Sigmoid colon (tissue), 6 donors: ENCODE measurements at regions not wholly inside any gene's neighbourhood (a gene's known extent, or its start where the extent isn't known, plus 50 kb on each side); places are given as distances from the start of the nearest gene placed in this dataset.
"Not testable (repeated sequence)": the region's sequence is repeated elsewhere in the genome, so short reads cannot be mapped to it uniquely, and the experiment has no call there.

Experiments used
- DNase-seq: peaks from one replicate; pipeline ENCODE4 v3.0.0-alpha.2; 2019
- H3K27ac ChIP-seq, 4 donors: fragments of 200-600 bp; sonication (generic); one replicate each; pipeline ENCODE4 v1.5.1; 2016 to 2019; ENCODE audit warnings: mild to moderate bottlenecking in 1 of 4
- H3K27me3 ChIP-seq, 3 donors: fragments of 200-600 bp; sonication (generic); one replicate each; pipeline ENCODE4 v1.5.1; 2019; ENCODE audit warnings: mild to moderate bottlenecking in 1 of 3
- H3K36me3 ChIP-seq, 4 donors: fragments of 200-600 bp; sonication (generic); one replicate each; pipeline ENCODE4 v1.5.1; 2016 to 2019
- H3K4me1 ChIP-seq, 4 donors: fragments of 200-600 bp; sonication (generic); one replicate each; pipeline ENCODE4 v1.5.1; 2017 to 2019
- H3K4me3 ChIP-seq, 4 donors: fragments of 200-600 bp; sonication (generic); one replicate each; pipeline ENCODE4 v1.5.1; 2017 to 2019; ENCODE audit warnings: mild to moderate bottlenecking in 2 of 4, moderate library complexity in 1 of 4
- H3K9me3 ChIP-seq, 4 donors: fragments of 200-600 bp in 3 of 4; sonication (generic) in 3 of 4; one replicate each; pipeline versions ENCODE4 v1.5.1 to v1.6.1; 2013 to 2019
- EP300 ChIP-seq, 4 donors: sonication (generic); formaldehyde crosslinking; IDR thresholded peaks; one replicate each; pipeline ENCODE4 v1.6.1; 2017; ENCODE audit warnings: antibody characterized with exemption in 4 of 4
- POLR2A ChIP-seq, 2 donors: fragments of 450-650 bp; IDR thresholded peaks; one replicate each; pipeline ENCODE4 v1.6.1; 2016; ENCODE audit warnings: antibody characterized with exemption in 2 of 2, mild to moderate bottlenecking in 2 of 2, moderate library complexity in 2 of 2
- POLR2AphosphoS5 ChIP-seq, 4 donors: sonication (generic); formaldehyde crosslinking; IDR thresholded peaks; one replicate each; pipeline ENCODE4 v1.6.1; 2017; ENCODE audit warnings: antibody characterized with exemption in 4 of 4
- whole genome bisulfite sequencing, 2 donors: extraction: QIAGEN DNeasy Blood & Tissue Kit; methylation state at CpG; one replicate each; pipeline ENCODE4 v1.1.7; 2013; 5-methylcytosine and 5-hydroxymethylcytosine counted together
- intact Hi-C: fragments of 100-400 bp; cut with DNase I; formaldehyde crosslinking; loops from one replicate; pipeline ENCODE4 v1.15.1; 2023
- TF ChIP-seq, protein P1 (sequence below), 4 experiments: fragments of 450-650 bp in 3 of 4; fragments of 200-600 bp in 1 of 4; IDR thresholded peaks; one replicate each; pipeline ENCODE4 v1.5.1; 2016 to 2019; ENCODE audit warnings: antibody characterized with exemption in 4 of 4, mild to moderate bottlenecking in 3 of 4, moderate library complexity in 2 of 4
- donor health status: healthy with polysubstance abuse.
- donor health status: healthy.

DNA sequence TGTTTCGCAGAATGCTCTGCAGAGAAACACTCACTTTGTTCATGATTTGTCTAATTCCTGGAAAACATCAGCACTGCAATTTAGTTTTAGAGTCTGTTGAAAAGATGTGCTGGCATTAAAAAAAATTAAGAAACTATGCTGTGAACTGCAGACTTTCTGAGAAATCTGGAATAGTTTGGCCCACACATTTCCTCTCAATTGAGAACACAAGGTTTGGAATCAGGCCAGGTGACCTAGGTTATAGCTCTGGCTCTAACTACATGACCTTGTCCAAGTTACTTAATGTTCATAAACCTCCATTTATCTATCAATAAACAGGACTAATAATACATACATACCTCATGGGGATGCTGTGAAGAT is 61.4 kb upstream of the ENPEP start:
- Histone ChIP-seq H3K27ac (no peak overlapping the region), H3K4me3 (no peak overlapping the region), H3K9me3 (no peaks in the 10 kb centered on the region), H3K27me3 (no peaks in the 10 kb centered on the region), H3K4me1 (peaks cover 0 to 14% (median 2%) of the 10 kb centered on the region in 4 donors), H3K36me3 (no peaks in the 10 kb centered on the region)
- WGBS, 2 donors: 48 to 98% methylated on average over 1 of the region's 1 CpG
- no peak for DNase-seq
- intact Hi-C loops: no loop called here
- TF ChIP-seq EP300 (IDR thresholded peaks at IDR 0.05): no peak

DNA sequence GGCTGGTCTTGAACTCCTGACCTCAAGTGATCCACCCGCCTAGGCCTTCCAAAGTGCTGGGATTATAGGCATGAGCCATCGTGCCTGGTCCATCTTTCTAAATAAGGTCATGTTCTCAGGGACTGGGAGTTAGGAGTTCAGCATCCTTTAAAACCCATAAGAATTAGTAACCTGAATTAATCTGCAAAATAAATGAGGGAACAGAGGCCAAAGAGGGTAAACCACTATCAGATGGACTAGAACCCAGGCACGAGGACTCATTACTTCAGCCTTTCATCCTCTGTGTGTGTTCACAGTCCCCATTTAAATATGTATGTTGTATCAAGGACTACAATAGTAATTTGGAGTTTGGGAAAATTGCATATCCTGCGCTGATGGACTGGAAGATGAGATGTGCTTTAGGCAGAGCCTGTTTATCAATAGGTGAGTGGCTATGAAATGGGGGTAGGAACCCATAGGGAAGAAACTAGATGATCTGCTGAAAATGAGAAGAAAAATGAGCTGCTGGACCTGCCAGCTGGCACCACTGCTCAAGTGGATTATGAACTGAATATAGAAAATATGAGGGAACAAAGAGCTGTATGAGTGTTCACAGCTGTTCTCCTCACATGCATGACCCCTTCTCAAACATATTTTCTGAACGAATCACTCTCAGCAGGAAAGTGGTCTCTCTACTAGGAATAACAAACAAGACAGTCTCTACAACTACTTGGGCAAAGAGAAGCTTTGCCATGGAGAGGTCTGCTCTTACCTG is 62.0 kb upstream of the ENPEP start:
- H3K9me3 ChIP-seq, H3K36me3 ChIP-seq, DNase-seq, H3K27me3 ChIP-seq, H3K4me3 ChIP-seq, H3K27ac ChIP-seq, intact Hi-C loops: not testable (repeated sequence)
- peaks cover 0 to 14% (median 2%) of the 10 kb centered on the region in 4 donors for H3K4me1 ChIP-seq
- 74 to 90% methylated on average over 5 of the region's 5 CpGs for whole genome bisulfite sequencing, 2 donors

DNA sequence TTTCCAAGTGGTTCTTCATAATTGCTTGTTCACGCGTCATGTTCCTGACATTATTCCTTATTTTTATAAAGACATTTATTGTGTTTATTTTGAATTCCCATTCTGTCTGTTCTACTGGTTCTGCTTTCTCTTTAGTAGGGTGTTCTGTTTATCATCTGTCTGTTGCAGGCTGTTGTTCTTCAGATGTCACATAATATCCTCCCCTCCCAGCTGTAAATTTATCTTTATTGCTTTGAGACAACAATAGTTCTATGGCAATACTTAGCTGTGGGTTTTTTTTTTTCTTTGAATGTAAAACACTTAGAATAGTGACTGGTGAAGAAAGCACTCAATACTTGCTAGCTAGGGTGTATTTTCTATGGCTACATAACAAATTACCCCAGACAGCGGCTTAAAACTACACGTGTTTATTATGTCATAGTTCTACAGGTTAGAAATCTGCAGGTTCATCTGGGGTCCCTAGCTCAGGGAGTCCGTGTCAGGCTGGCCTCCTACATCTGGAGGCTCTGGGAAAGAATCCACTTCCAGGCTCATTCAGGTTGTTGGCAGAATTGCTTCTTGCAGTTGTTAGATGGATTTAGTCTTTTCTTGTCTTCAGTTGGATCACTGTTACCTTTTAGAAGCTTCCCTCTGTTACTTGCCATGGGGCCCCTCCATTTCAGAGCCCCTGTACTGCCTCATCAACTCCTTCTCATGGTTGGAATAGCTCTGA is 63.4 kb upstream of the ENPEP start:
- H3K9me3 ChIP-seq: no peaks in the 10 kb centered on the region
- intact Hi-C loops: no loop called here
- DNase-seq: no peak

DNA sequence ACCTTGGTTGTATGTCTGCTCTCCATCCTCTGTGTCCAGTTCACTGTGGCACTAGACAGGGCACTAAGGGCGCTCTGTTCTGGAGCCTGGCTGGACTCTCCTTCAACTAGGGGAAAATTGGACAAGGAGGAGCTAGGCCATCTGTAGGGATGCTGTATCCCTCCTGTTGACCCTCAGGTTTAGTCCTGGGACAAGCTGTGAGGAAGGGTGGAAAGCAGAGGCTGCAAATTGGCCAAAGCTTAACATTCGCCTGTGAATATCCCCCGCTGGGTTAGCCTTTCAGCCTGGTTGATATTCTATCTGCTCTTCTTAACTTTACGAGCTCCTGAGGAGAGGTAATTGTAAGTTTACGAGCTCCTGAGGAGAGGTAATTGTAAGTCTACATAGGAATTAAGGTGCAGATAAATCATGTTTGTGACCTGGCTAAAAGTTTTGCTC is 64.4 kb upstream of the ENPEP start:
- intact Hi-C loops: no loop called here
- Histone ChIP-seq H3K27me3 (no peaks in the 10 kb centered on the region), H3K36me3 (no peaks in the 10 kb centered on the region), H3K27ac (no peak overlapping the region), H3K4me3 (no peak overlapping the region), H3K9me3 (no peaks in the 10 kb centered on the region), H3K4me1 (peaks cover 0 to 14% (median 2%) of the 10 kb centered on the region in 4 donors)
- WGBS, 2 donors: 27 to 67% methylated on average over 5 of the region's 5 CpGs
- DNase-seq: no peak
- TF ChIP-seq EP300 (IDR thresholded peaks at IDR 0.05): no peak
- TF ChIP-seq POLR2A (IDR thresholded peaks at IDR 0.05): no peak
- no peak for TF ChIP-seq POLR2AphosphoS5 (IDR thresholded peaks at IDR 0.05)
- TF ChIP-seq, protein P1, sequence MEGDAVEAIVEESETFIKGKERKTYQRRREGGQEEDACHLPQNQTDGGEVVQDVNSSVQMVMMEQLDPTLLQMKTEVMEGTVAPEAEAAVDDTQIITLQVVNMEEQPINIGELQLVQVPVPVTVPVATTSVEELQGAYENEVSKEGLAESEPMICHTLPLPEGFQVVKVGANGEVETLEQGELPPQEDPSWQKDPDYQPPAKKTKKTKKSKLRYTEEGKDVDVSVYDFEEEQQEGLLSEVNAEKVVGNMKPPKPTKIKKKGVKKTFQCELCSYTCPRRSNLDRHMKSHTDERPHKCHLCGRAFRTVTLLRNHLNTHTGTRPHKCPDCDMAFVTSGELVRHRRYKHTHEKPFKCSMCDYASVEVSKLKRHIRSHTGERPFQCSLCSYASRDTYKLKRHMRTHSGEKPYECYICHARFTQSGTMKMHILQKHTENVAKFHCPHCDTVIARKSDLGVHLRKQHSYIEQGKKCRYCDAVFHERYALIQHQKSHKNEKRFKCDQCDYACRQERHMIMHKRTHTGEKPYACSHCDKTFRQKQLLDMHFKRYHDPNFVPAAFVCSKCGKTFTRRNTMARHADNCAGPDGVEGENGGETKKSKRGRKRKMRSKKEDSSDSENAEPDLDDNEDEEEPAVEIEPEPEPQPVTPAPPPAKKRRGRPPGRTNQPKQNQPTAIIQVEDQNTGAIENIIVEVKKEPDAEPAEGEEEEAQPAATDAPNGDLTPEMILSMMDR (IDR thresholded peaks at IDR 0.05): no peak

More for the DNA sequence above, 63.4 kb upstream of the ENPEP start:
- 13 to 55% methylated on average over 5 of the region's 5 CpGs for WGBS, 2 donors
- no peaks in the 10 kb centered on the region for H3K27me3 ChIP-seq
- H3K4me3 ChIP-seq: no peak overlapping the region
- H3K36me3 ChIP-seq: no peaks in the 10 kb centered on the region
- no peak overlapping the region for H3K27ac ChIP-seq
- TF ChIP-seq EP300 (IDR thresholded peaks at IDR 0.05): no peak
- TF ChIP-seq, protein P1 (IDR thresholded peaks at IDR 0.05): no peak
- TF ChIP-seq POLR2AphosphoS5 (IDR thresholded peaks at IDR 0.05): peak in 2 of 4 donors; percentile 32 to 54
- no peak for TF ChIP-seq POLR2A (IDR thresholded peaks at IDR 0.05)
- peaks cover 0 to 14% (median 2%) of the 10 kb centered on the region in 4 donors for H3K4me1 ChIP-seq

DNA sequence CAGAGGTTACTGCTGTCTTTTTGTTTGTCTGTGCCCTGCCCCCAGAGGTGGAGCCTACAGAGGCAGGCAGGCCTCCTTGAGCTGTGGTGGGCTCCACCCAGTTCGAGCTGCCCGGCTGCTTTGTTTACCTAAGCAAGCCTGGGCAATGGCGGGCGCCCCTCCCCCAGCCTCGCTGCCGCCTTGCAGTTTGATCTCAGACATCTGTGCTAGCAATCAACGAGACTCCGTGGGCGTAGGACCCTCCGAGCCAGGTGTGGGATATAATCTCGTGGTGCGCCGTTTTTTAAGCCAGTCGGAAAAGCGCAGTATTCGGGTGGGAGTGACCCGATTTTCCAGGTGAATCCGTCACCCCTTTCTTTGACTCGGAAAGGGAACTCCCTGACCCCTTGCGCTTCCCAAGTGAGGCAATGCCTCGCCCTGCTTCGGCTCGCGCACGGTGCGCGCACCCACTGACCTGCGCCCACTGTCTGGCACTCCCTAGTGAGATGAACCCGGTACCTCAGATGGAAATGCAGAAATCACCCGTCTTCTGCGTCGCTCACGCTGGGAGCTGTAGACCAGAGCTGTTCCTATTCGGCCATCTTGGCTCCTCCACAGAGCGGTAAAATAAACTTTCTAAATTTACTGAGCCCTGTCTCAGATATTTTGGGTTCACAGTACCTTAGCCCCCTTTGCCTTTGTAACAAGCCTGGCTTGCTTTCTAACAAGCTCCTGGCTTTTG is 64.9 kb upstream of the ENPEP start:
- WGBS, 2 donors: 28 to 55% methylated on average over 24 to 26 of the region's 35 CpGs
- DNase-seq, intact Hi-C loops, H3K27me3 ChIP-seq, H3K9me3 ChIP-seq, H3K4me3 ChIP-seq, H3K27ac ChIP-seq, H3K36me3 ChIP-seq: not testable (repeated sequence)
- H3K4me1 ChIP-seq: peaks cover 0 to 14% (median 2%) of the 10 kb centered on the region in 4 donors

DNA sequence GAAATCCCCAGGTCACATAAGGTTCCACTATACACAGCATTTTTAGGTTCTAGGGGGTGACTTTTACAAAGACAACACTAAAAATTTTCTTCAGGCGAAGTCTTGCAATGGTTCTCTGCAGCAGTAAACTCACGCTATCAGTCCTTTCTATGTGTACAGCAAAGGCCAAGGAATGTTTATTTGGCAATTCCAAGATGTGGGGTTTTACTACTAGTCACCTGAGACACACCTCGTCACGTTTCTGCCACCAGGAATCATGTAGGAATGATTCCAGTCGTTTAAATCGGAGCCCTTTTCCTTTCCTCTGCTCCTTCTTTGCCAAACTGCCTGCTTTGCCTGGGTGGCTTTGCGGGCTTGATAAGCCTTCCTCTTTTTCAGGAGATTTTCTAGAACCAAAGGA is 75.9 kb upstream of the ENPEP start:
- no peaks in the 10 kb centered on the region for H3K4me1 ChIP-seq
- no peak overlapping the region for H3K4me3 ChIP-seq
- 16 to 57% methylated on average over 7 of the region's 7 CpGs for WGBS, 2 donors
- TF ChIP-seq EP300 (IDR thresholded peaks at IDR 0.05) (no peak), POLR2A (IDR thresholded peaks at IDR 0.05) (no peak), POLR2AphosphoS5 (IDR thresholded peaks at IDR 0.05) (no peak)
- TF ChIP-seq, protein P1 (IDR thresholded peaks at IDR 0.05): no peak
- no peak for DNase-seq
- intact Hi-C loops: no loop called here
- no peaks in the 10 kb centered on the region for H3K9me3 ChIP-seq
- no peaks in the 10 kb centered on the region for H3K27me3 ChIP-seq
- H3K27ac ChIP-seq: no peak overlapping the region
- H3K36me3 ChIP-seq: no peaks in the 10 kb centered on the region

DNA sequence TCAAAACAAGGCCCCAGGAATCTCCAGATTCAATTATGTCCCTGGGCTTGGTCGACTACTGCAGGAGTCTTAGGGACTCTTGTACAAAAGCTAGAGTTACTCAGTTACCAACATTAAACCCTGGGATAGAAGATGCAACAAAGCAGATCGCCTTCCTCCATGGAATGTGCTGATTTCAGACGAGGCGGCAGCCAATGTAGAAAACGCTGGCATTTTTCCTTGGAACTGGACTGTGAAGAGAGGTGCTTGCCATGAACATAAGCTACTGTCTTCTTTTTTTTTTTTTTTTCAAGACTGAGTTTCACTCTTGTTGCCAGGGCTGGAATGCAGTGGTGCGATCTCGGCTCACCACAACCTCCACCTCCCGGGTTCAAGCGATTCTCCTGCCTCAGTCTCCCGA is 76.9 kb upstream of the ENPEP start:
- H3K4me3 ChIP-seq, H3K36me3 ChIP-seq, DNase-seq, intact Hi-C loops, H3K27ac ChIP-seq, H3K27me3 ChIP-seq, H3K4me1 ChIP-seq, H3K9me3 ChIP-seq: not testable (repeated sequence)
- 93 to 95% methylated on average over 10 of the region's 10 CpGs for WGBS, 2 donors
